HepG2 (cell line): ENCODE measurements at regions not wholly inside any gene's neighbourhood (a gene's known extent, or its start where the extent isn't known, plus 50 kb on each side); places are given as distances from the start of the nearest gene placed in this dataset.
"Not testable (repeated sequence)": the region's sequence is repeated elsewhere in the genome, so short reads cannot be mapped to it uniquely, and the experiment has no call there.

Experiments used
- ATAC-seq: fragments of 200-7000 bp; cut with Tn5 transposase; 3 replicates; pipeline ENCODE4 v1.9.1; 2020; ENCODE audit warnings: mild to moderate bottlenecking, moderate library complexity
- BruUV-seq: library from RNA; stranded (reverse); fragments of 400-500 nt; replicated peaks from 2 replicates; lab custom pipeline; 2021; lab: Mats Ljungman, UMichigan
- CTCF ChIA-PET: fragments of 300-600 bp; formaldehyde crosslinking; extraction: SDS; loops from one replicate; lab custom pipeline; 2021; ENCODE audit warnings: low total read pairs, inconsistent platforms, low intra/inter-chr PET ratio; lab: Yijun Ruan, JAX
- POLR2A ChIA-PET: fragments of 350-600 bp; sonication (Branson Sonifier 250); formaldehyde crosslinking; loops from one replicate; lab custom pipeline; 2020; ENCODE audit warnings: antibody characterized with exemption, inconsistent platforms; lab: Yijun Ruan, JAX
- DNase-seq: peaks from one replicate; pipeline ENCODE4 v3.0.0-alpha.2; 2015; ENCODE audit warnings: low spot score
- FAIRE-seq: peaks from 3 replicates; lab custom pipeline; 2011; peaks lifted over from hg19 to GRCh38; lab: Jason Lieb, UNC
- H2AFZ ChIP-seq: one replicate; pipeline ENCODE4 v1.6.1; 2011; ENCODE audit warnings: low read length, inconsistent platforms
- H3K27ac ChIP-seq: fragments of 300-600 bp; 3 replicates; pipeline ENCODE4 v1.8.0; 2011; ENCODE audit warnings: mixed run types, mild to moderate bottlenecking, mixed read lengths, low read length, inconsistent platforms; ENCODE audit not compliant: insufficient read depth; ENCODE audit errors: extremely low read length
- H3K27me3 ChIP-seq, 2 experiments: fragments of 200-600 bp in 1 of 2; 2 replicates in 1 of 2; 3 replicates in 1 of 2; pipeline versions ENCODE4 v1.6.0 to v1.8.0; 2011; ENCODE audit warnings: low read length in 2 of 2, mild to moderate bottlenecking in 2 of 2, moderate library complexity in 2 of 2, inconsistent platforms in 1 of 2; ENCODE audit not compliant: insufficient read depth in 2 of 2, control insufficient read depth in 1 of 2
- H3K36me3 ChIP-seq, 2 experiments: fragments of 200-600 bp in 1 of 2; replicated peaks in 1 of 2; 2 replicates in 1 of 2; 3 replicates in 1 of 2; pipeline versions ENCODE4 v1.5.1 to v1.8.0; 2011; ENCODE audit warnings: low read length in 2 of 2, inconsistent platforms in 1 of 2; ENCODE audit not compliant: insufficient read depth in 2 of 2, control insufficient read depth in 1 of 2
- H3K4me1 ChIP-seq: 2 replicates; pipeline ENCODE4 v1.5.1; 2012; ENCODE audit warnings: low read length, inconsistent platforms; ENCODE audit not compliant: insufficient read depth
- H3K4me2 ChIP-seq: 2 replicates; pipeline ENCODE4 v1.6.0; 2011; ENCODE audit warnings: low read depth, low read length, inconsistent platforms
- H3K4me3 ChIP-seq, 3 experiments: fragments of 200-600 bp in 1 of 3; sonication (generic), shearing (Covaris generic) in 1 of 3; replicated peaks in 1 of 3; 2 replicates each; pipeline ENCODE4 v1.5.1; 2011 to 2016; ENCODE audit warnings: low read length in 3 of 3, inconsistent platforms in 2 of 3, low read depth in 2 of 3, mild to moderate bottlenecking in 2 of 3, control low read depth in 1 of 3, mixed read lengths in 1 of 3; ENCODE audit not compliant: insufficient read depth in 1 of 3
- H3K79me2 ChIP-seq: one replicate; pipeline ENCODE4 v1.6.1; 2011; ENCODE audit warnings: low read length, inconsistent platforms; ENCODE audit not compliant: insufficient read depth
- H3K9ac ChIP-seq: 2 replicates; pipeline ENCODE4 v1.6.0; 2011; ENCODE audit warnings: mild to moderate bottlenecking, low read depth, low read length, inconsistent platforms; ENCODE audit not compliant: insufficient read depth
- H3K9me3 ChIP-seq: 2 replicates; pipeline ENCODE4 v1.5.1; 2012; ENCODE audit warnings: mild to moderate bottlenecking, low read length
- H4K20me1 ChIP-seq: 2 replicates; pipeline ENCODE4 v1.6.0; 2011; ENCODE audit warnings: inconsistent platforms, mild to moderate bottlenecking, low read length, moderate library complexity; ENCODE audit not compliant: insufficient read depth
- GABPB1 ChIP-seq: IDR thresholded peaks from 2 replicates; pipeline ENCODE4 v1.6.1; 2016; ENCODE audit warnings: mild to moderate bottlenecking, missing genetic modification reagents, moderate library complexity, missing compliant biosample characterization
- GPBP1L1 ChIP-seq: sonication (generic); formaldehyde crosslinking; IDR thresholded peaks from 2 replicates; pipeline ENCODE4 v1.5.0; 2020; ENCODE audit warnings: mild to moderate bottlenecking, missing genetic modification reagents
- WGBS: methylation state at CpG from one replicate; pipeline ENCODE4 v1.1.6; 2017; ENCODE audit warnings: low lambda C conversion rate; 5-methylcytosine and 5-hydroxymethylcytosine counted together
- in situ Hi-C: cut with HindIII; loops from 2 replicates; pipeline ENCODE4 v1.10.0; 2017; ENCODE audit warnings: low pct_unique_long_range_greater_than_20kb; ENCODE audit not compliant: extremely low pct_ligation_motif_present
- intact Hi-C: fragments of 100-400 bp; cut with micrococcal nuclease; formaldehyde crosslinking; loops from one replicate; pipeline ENCODE4 v1.10.0; 2022; ENCODE audit not compliant: unreplicated experiment

- TF ChIP-seq GPBP1L1 (CRISPR knock-in tag): no peak
- no peak for TF ChIP-seq GABPB1
- TF ChIP-seq, all 625 proteins: peak for 0
Observed at GRCh38 chr12:131644481-131644880, 66.4 kb upstream of the SFSWAP start (continued).

DNA sequence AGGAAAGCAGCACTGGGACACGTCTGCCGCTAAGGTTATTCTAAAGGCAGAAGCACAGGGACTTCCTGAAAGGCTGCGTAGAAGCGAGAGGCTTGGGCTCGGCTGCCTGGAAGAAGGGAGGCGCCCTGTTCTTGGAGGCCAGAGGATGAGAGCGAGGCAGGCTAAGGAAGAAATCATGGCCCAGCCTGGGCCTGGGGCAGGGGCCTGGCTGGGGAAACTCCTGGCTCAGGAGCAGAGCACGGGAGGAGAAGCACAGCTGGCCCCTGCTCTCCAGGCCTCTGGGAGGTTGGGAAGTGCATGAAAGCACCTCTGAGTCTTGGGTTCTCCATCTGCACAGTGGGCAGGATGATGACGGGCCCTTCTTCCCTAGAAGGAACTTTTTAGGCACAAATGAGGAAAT is 66.0 kb upstream of the SFSWAP start:
- 6% methylated on average over 7 of the region's 9 CpGs for WGBS
- H3K27ac ChIP-seq, H3K4me3 ChIP-seq, H4K20me1 ChIP-seq, H3K4me1 ChIP-seq, ATAC-seq, H3K36me3 ChIP-seq, H2AFZ ChIP-seq, POLR2A ChIA-PET, H3K9me3 ChIP-seq, in situ Hi-C loops, H3K4me2 ChIP-seq, H3K79me2 ChIP-seq, CTCF ChIA-PET, FAIRE-seq, intact Hi-C loops, DNase-seq, BruUV-seq, H3K9ac ChIP-seq: not testable (repeated sequence)
- peaks cover 1 to 13% of the 10 kb centered on the region in 2 experiments; a peak in 4 of 5 replicates for H3K27me3 ChIP-seq

DNA sequence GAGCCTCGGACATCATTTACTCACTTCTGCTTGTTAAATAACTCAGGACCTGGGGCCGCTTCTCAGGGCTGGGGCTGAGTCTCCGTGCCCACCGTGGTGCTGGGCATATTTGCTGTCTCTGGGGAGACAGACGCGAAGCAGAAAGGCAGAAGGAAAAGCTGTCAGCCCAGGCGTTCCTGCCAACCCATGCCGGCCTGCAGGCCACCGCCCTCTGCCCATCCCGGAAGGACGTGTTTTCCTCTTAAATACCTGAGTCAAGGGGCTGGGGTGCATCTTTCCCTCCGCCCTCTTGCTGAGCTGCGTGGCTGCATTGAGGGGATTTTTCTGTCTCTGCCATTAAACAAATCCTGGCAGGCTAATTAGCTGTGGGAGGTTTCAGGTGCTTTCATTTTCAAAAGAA is 65.3 kb upstream of the SFSWAP start:
- H3K4me1 ChIP-seq, in situ Hi-C loops, H3K79me2 ChIP-seq, H3K36me3 ChIP-seq, H3K4me2 ChIP-seq, H4K20me1 ChIP-seq, H3K9me3 ChIP-seq, H3K4me3 ChIP-seq, BruUV-seq, H3K27ac ChIP-seq, CTCF ChIA-PET, H2AFZ ChIP-seq, ATAC-seq, DNase-seq, FAIRE-seq, intact Hi-C loops, H3K9ac ChIP-seq, POLR2A ChIA-PET: not testable (repeated sequence)
- whole genome bisulfite sequencing: 12% methylated on average over 8 of the region's 13 CpGs
- peaks cover 1 to 13% of the 10 kb centered on the region in 2 experiments; a peak in 4 of 5 replicates for H3K27me3 ChIP-seq
